GM19238 (cell line): ENCODE measurements at regions not wholly inside any gene's neighbourhood (a gene's known extent, or its start where the extent isn't known, plus 50 kb on each side); places are given as distances from the start of the nearest gene placed in this dataset.

ENCODE experiments used
- DNase-seq: peaks from one replicate; pipeline ENCODE4 v3.0.0; 2011; ENCODE audit warnings: low spot score; ENCODE audit not compliant: insufficient read length

- no peak for DNase-seq
These were observed 52.0 kb upstream of the GRAMD1B start for GRCh38 chr11:123378096-123378495.

GRCh38 chr11:123377355-123377754, 52.7 kb upstream of the GRAMD1B start:
- no peak for DNase-seq

GRCh38 chr11:123375832-123376231, 54.2 kb upstream of the GRAMD1B start:
- no peak for DNase-seq

GRCh38 chr11:123374622-123374968, 55.5 kb upstream of the GRAMD1B start:
- no peak for DNase-seq

- DNase-seq: no peak
These were observed 56.1 kb upstream of the GRAMD1B start for GRCh38 chr11:123373754-123374621.

- DNase-seq: no peak
These were observed 58.4 kb upstream of the GRAMD1B start for GRCh38 chr11:123371506-123372297.

- no peak for DNase-seq
These were observed 63.1 kb upstream of the GRAMD1B start for GRCh38 chr11:123366924-123367323.

GRCh38 chr11:123365955-123366354, 64.1 kb upstream of the GRAMD1B start:
- DNase-seq: no peak

- no peak for DNase-seq
These were observed 66.0 kb upstream of the GRAMD1B start for GRCh38 chr11:123364080-123364479.

GRCh38 chr11:123363556-123363955, 66.5 kb upstream of the GRAMD1B start:
- DNase-seq: no peak

- no peak for DNase-seq
These were observed 67.1 kb upstream of the GRAMD1B start for GRCh38 chr11:123362941-123363340.

GRCh38 chr11:123362186-123362585, 67.9 kb upstream of the GRAMD1B start:
- no peak for DNase-seq

- no peak for DNase-seq
These were observed 69.0 kb upstream of the GRAMD1B start for GRCh38 chr11:123361110-123361509.

- no peak for DNase-seq
These were observed 69.7 kb upstream of the GRAMD1B start for GRCh38 chr11:123360267-123360936.

GRCh38 chr11:123357990-123358827, 71.9 kb upstream of the GRAMD1B start:
- peak; percentile 47 for DNase-seq

- DNase-seq: no peak
These were observed 72.6 kb upstream of the GRAMD1B start for GRCh38 chr11:123357353-123357989.

- no peak for DNase-seq
These were observed 73.5 kb upstream of the GRAMD1B start for GRCh38 chr11:123356539-123356938.

- no peak for DNase-seq
These were observed 75.6 kb upstream of the GRAMD1B start for GRCh38 chr11:123354371-123354975.

GRCh38 chr11:123351375-123351774, 78.7 kb upstream of the GRAMD1B start:
- DNase-seq: no peak

GRCh38 chr11:123349382-123349781, 80.7 kb upstream of the GRAMD1B start:
- DNase-seq: no peak
